ENCODE measurements at regions not wholly inside any gene's neighbourhood (a gene's known extent, or its start where the extent isn't known, plus 50 kb on each side); places are given as distances from the start of the nearest gene placed in this dataset.

DNA sequence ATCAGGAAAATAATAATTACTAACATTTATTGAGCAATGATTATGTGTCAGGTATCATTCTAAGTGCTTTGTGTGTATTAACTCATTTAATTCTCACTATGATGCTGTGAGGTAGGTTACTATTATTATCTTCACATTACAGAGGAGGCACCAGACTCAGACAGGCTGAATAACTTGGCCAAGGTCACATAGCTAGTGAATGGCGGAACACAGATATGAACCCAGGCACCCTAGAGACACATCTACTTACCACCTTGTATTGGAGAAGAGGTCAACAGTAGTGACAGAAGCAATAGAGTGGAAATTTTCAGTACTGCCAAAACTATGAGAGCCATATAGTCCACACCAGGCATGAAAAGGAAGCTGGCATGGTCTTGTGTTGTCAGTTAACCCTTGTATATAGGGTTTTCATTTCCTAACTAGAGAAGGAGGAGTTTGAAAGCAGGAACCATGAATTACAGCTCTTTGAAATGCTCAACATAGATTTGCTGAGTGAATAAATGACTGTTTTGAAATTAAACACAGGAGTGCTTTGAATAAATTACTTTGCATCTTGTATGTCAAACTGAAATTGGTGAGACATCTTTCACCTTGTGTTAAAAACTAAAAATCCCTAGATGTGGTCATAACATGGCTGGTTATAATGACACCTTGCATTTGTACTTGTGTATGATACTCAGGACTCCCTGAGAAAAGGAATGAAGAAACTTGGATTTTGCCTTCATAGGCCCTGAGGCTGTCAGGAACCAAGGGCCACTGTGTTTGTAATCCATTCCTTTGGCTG, 71.8 kb downstream of the RTL9 start:
- no peak for DNase-seq (ENCODE audit: low spot score)

DNA sequence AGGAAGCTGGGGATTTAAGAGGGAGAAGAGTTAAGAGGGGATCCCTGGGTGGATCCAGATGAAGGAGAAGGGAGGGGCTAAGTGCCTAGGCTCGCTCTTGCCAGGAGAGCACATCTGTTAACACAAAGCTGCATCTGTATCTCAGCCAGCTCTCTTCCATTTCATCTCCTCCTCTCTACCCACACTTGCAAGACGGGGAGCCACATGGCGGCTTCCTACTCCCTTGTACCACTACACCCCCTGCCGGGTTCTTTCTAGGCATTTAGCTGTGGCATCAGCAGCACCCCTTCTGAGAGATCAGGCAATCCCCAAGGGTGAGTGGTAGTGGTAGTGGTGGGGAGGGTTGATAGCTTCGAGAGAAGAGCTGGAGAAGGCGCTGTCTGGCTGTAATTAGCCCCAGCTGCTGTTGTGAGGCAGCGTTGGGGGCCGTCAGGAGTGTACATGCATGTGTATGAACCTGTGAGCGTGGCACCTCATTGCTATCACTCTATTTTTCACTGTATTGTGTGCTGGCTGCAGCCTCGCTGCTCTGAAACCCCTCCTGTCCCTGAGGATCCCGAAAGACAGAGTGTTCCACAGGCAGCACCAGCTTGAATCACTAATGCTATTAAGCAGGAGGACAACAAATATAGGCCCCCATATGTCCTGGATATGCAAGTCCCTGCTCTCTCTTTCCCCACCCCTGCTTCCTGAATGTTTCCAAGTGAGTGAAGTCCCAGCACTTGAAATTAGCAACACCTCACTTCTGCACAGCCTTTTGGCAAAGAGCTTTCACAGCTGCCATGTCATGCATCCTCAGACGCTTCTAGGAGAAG, 73.7 kb downstream of the RTL9 start:
- no peak for DNase-seq (ENCODE audit: low spot score)

DNA sequence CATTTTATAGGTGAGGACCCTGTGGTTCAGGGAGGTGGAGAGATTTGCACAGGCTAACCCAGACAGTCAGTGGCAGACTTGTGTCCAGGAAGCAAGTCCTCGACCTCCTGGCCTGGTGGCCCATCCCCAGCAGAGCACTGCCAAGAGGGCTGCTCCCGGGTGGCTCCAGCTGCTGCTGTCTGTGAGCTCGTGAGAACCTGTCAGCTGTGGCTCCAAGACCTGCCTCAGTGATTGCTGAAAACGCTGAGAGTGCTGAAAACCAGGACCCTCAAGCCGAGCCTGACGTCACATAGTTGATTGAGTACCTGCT, 74.2 kb downstream of the RTL9 start:
- no peak for DNase-seq (ENCODE audit: low spot score)

GRCh38 chrX:110435196-110435595, 76.5 kb downstream of the RTL9 start:
- no peak for DNase-seq (ENCODE audit: low spot score)

DNA sequence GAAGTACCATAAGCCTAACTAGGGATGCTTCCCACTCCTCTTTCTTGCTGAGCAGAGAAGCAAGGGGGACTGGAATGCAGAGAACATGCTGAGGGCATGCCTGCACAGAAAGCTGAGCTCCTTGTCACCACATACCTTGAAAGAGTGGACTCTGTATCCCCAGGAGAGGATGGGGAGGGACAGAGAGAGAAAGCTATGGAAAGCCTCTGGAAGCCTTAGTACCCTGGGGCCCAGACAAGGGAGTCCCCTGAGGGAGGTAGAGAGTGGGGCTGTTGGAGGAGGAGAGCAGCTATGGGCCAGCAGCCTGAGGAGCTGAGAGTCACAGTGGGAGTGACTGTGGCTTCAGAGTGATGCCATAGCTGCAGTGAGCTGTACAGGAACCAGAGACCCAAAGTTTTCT, 77.9 kb downstream of the RTL9 start:
- no peak for DNase-seq (ENCODE audit: low spot score)

DNA sequence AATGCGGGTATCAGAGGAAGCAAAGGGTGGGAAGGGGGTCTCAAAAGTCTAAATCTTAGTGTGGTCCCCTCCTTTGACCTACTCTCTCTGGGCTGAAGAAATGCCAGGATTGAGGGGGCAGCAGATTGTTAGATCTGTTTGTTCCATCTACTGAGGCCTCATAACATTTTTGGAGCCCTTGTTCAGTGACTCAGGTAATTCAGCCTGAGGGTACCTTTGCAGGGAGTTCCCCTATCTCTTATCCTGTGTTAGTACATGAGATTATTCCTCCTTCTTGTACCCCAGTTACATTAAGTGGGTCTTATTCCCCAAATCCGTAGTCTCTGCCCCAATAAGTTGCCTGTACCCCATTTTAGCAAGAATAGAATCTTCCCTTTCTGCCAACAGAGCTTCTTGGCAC, 79.0 kb downstream of the RTL9 start:
- no peak for DNase-seq (ENCODE audit: low spot score)

DNA sequence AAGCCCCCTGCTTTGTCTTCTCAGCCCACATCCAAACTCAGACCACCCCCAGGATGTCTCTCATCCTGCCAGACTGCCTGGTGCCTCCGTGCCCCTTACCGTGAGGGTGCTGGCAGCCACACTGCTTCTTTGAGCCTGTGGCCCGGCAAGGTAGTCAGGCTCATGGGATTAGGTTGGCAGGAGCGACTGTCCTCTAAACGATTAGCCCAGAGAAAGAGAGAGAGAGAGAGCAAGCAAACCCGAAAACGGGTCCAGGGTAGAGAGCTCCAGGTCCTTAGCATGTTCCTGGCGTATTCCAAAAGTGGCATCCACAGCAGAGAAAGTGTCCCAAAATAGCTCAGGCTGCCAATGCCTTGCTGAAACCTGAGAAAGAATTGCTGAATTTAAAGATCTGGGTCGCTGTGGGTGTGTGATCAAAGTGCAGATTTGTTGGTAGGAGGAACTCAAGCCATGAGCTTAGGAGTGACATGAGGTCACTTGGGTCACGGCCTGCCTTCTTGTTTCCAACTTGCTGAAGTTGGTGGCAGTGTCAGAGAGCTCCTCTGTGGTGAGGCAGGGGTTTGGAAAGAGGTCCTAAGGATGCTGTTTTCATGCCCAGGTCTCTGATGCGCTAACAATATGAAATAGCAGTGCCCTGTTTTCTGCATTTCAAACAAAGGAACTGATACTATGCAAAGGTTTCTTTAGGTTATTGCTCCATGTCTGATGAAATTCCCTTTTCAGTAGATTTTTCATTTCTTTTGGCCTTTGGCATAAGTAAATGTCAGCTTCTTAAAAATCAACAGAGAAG, 81.6 kb downstream of the RTL9 start:
- no peak for DNase-seq (ENCODE audit: low spot score)

GRCh38 chrX:110442635-110443034, 84.0 kb downstream of the RTL9 start:
- peak; percentile 36 for DNase-seq (ENCODE audit: low spot score)

- DNase-seq (ENCODE audit: low spot score) = no peak
These were observed 86.3 kb downstream of the RTL9 start for GRCh38 chrX:110444996-110445395.

DNA sequence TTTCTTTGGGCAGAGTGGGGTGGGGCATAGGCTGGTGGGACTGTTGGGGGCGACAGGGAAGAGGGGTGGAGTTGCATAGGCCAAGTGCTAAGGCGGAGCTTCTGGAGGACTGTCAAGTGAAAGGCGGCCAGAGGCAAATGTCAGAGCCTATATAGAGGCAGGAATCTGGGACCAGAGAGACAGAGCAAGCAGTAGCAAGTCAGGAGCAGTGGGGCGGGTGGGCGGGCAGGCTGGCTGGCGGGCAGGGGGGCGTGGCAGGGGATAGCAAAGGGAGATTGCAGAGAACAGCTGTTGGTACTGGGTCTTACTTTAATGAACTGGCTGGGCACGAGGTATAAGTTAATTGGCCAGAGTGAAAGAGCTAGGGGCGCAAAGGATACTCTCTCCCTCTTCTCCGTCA, 89.8 kb downstream of the RTL9 start:
- DNase-seq (ENCODE audit: low spot score) = no peak

DNA sequence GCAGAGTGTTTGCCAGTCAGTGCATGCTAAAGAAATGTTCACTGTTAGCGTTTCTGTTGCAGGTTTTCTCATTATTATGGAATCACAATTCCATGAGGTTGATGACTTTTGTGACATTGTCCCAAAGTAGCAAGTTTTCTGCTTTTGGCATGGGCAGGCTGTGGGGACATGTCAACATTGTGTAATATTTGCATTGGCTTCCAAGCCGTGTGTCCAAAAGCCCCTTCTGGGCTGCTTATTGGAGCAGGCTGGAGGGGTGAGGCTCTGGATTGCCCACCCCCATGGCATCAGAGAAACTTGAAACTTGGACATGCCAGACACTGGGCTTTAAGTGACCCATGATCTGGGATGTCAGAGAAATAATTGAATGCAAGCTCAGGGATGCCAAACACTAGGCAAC, 90.7 kb downstream of the RTL9 start:
- DNase-seq (ENCODE audit: low spot score) = no peak

DNA sequence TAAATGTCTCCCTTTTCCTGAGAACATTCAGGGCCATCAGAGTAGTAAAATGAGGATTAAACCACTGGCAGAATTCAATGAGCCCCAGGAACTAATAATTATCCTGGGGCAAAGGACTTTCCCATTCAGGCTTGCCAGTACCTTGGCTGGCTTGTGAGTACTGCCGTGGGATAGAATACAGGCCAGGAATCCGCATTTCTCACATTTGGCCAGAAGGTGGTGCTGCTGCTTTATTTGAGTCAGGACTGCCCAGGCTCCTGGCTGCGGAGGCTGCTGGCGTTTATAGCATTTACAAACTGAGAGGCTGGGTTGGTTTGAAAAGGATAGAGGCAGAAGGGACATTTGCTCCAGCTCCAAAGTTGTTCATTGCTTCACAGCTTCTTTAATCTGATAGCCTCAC, 91.4 kb downstream of the RTL9 start:
- peak; percentile 7 for DNase-seq (ENCODE audit: low spot score)

DNA sequence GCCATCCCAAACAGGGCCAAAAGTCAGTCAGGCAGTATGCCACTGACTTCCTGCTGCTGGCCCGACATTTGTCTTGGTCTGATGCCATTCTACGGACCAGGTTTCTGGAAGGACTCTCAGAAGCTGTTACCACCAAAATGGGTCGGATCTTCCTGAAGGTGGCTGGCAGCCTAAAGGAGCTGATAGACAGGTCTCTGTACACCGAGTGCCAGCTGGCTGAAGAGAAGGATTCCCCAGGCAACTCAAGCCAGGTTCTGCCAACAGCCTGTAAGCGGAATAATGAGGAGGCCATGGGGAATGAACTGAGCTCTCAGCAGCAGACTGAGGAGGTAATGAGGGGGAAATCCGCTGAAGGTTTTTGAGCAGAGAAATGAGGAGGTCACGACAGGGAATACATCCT, 95.7 kb downstream of the RTL9 start:
- no peak for DNase-seq (ENCODE audit: low spot score)

DNA sequence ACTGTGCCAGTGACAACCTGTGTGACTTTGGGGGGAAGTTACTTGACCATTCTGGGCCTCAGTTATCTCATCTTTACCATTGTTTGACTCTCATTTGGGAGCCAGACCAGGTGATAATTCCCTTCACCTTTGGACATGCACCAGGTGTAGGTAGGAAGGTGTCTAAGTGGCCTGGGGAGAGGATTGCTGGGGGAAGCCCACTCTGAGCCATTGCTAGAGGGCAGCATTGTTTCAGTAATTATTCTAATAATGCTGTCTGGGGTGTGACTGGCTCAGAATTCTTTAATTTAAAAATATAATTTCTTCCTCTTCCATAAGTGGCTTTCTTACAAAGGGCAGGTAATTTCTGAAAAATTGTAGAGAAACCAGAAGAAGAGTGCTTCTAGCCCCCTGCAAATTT, 104.3 kb downstream of the RTL9 start:
- no peak for DNase-seq (ENCODE audit: low spot score)

- no peak for DNase-seq (ENCODE audit: low spot score)
These were observed 108.1 kb downstream of the RTL9 start for GRCh38 chrX:110466790-110467189.

DNA sequence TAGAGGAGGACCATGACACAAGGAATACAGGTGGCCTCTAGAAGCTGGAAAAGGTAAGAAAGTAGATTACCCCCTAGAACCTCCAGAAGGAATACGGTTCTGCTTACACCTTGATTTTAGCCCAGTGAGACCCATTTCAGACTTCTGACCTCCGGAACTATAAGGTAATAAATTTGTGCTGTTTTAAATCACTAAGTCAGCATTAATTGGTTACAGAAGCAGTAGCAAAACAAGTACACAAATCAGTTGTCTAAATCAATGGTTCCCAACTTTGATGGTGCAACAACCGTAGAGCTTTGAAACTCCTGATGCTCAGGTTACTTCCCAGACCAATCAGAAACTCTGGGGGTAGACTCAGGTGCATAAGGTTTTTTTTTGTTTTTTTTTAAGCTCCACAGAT, 113.6 kb downstream of the RTL9 start:
- DNase-seq (ENCODE audit: low spot score) = no peak

DNA sequence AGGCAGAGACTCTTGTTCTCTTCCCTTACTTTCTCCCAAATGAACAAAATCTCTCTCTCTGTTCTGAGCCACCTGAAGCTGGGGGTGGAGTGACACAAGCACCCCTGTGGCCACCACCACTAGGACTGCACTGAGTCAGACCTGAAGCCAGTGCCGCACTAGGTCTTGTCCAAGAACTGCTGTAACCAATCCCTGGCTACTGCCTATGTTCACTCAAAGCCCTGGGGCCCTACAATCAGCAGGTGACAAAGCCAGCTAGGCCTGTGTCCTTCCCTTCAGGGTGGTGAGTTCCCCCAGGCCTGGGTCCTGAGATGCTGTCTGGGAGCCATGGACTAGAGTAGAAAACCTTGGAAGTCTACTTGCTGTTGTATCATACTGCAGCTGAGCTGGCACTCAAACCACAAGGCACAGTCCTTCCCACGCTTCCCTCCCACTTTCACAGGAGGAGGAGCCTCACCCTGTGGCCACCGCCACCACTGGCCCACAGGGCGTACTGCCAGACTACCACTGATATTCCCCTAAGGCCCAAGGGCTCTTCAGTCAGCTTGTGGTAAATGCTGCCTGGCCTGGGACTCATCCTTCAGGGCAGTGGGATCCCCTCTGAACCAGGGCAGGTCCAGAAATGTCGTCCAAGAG, 119.1 kb downstream of the RTL9 start:
- no peak for DNase-seq (ENCODE audit: low spot score)

DNA sequence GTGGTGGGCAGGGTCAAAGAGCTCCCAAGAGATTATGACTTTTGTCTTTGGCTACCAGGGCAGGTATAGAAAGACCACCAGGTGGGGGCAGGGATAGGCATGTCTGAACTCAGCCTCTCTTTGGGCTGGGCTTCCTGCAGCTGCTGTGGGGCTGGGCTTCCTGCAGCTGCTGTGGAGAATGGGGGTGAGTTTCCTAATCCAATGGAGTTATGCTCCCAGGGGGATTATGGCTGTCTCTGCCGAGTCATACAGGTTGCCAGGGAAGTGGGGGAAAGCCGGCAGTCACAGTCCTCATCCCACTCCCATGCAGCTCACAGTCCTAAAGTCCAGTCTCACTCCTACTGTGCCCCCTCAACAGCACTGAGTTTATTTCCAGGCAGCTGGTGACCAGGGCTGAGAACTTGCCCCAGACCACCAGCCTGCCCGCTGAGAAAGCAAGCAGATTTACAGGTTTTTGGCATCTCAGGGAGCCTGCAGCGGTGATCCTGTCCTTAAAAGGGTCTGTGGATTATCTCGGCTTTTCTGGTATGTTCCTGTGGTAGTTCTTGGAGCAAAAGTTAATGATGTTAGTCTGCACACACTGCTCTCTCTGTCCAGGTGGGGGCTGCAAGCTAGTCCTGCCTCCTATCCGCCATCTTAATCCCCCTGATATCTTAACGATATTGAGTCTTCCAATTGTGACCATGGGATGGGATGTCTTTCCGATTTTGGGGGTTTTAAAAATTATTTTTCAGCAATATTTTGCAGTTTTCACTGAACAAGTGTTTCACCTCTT, 133.4 kb downstream of the RTL9 start:
- DNase-seq (ENCODE audit: low spot score) = no peak

DNA sequence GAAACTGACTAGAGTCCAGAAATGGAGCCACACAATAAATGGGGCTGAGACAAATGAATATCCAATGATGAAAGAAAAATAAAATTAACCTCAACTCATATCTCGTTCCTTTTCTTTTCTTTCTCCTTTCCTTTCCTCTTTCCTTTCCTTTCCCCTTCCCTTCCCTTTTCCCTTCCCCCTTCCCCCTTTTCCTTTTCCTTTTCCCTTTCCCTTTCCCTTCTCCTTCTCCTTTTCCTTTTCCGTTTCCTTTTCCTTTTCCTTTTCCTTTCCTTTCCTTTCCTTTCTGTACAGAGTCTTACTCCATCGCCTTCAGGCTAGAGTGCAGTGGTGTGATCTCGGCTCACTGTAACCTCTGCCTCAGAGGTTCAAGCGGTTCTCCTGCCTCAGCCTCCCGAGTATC, 146.3 kb downstream of the RTL9 start:
- no peak for DNase-seq (ENCODE audit: low spot score)

DNA sequence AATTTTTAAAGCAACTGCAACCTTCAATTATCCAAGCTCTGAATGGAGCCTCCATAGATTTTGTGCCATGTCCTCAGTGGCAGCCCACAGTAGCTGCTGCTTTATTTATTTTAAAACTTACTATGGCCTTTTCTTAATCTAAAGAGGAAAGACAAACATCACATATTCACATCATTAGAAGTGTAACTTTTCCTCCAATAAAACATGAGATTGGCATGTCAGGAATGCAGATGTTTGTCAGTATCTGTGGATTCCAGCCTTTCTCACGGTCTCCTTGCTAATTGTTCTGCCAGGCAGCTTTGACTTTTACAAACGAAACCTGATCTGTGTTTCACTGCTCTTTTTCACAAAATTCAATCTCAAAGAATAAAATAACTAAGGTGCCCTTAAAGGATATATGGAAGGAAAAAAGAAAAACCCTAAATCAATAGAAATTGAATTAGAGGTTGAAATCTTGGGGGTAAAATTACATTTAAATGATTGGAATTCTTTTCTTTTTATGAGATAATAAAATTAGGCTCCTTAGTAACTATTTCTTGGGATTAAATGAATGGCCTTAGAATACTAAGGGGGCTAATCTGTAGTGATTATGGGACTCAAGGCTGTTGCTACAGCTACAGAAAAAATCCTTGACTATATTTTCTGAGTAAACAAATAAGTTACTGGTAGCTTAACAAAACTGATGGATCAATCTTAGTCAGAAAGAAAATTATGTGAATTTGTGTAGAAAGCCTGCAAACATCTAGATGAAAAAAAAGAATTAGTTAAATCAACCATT, 151.3 kb downstream of the RTL9 start:
- DNase-seq (ENCODE audit: low spot score) = peak; percentile 1

DNA sequence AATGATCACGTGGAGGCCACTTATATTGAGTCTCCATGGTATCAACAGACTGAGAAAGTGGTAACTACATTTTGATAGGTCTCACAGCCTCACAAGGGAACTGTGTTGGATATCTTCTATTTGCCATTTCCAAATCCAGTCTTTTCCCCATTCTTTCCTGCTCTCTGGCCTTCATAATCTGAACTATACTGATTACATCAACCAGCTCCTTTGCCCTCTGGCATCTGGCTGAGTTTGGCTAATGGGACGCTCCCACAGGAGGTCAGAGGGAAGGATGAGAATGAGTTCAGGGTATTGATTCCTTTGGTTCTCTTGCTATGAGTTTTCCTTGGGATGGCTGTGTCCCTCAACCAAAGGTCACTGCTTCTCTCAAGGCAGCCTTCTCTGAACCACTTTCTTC, 152.6 kb downstream of the RTL9 start:
- DNase-seq (ENCODE audit: low spot score) = no peak
